PC-3 (cell line): ENCODE measurements at regions not wholly inside any gene's neighbourhood (a gene's known extent, or its start where the extent isn't known, plus 50 kb on each side); places are given as distances from the start of the nearest gene placed in this dataset.

ENCODE experiments used
- ATAC-seq: fragments of 200-7000 bp; cut with Tn5 transposase; 2 replicates; pipeline ENCODE4 v1.9.1; 2020; ENCODE audit warnings: mild to moderate bottlenecking, moderate library complexity
- BruUV-seq: library from RNA; stranded (reverse); fragments of 400-500 nt; replicated peaks from 2 replicates; lab custom pipeline; 2021; lab: Mats Ljungman, UMichigan
- CTCF ChIA-PET: fragments of 300-600 bp; sonication (Branson Sonifier 250); formaldehyde crosslinking; loops from one replicate; lab custom pipeline; 2022; ENCODE audit warnings: antibody characterized with exemption; lab: Charles Lee
- POLR2A ChIA-PET: fragments of 300-600 bp; sonication (Branson Sonifier 250); formaldehyde crosslinking; loops from one replicate; lab custom pipeline; 2022; ENCODE audit warnings: antibody characterized with exemption; ENCODE audit not compliant: unreplicated experiment; lab: Charles Lee
- DNase-seq: peaks from one replicate; pipeline ENCODE4 v3.0.0-alpha.2; 2015
- H2AFZ ChIP-seq: fragments of 300-600 bp; sonication (generic); 2 replicates; pipeline ENCODE4 v1.6.0; 2016; ENCODE audit warnings: antibody characterized with exemption, low read length
- H3F3A ChIP-seq: fragments of 300-600 bp; sonication (generic); one replicate; pipeline ENCODE4 v1.6.0; 2017; ENCODE audit warnings: antibody characterized with exemption, low read length, control low read depth, mild to moderate bottlenecking; ENCODE audit not compliant: unreplicated experiment
- H3K27ac ChIP-seq: fragments of 300-600 bp; sonication (generic); 2 replicates; pipeline ENCODE4 v1.5.1; 2016; ENCODE audit warnings: mild to moderate bottlenecking, low read length
- H3K27me3 ChIP-seq: fragments of 300-600 bp; sonication (generic); 2 replicates; pipeline ENCODE4 v1.6.1; 2016; ENCODE audit warnings: low read length, mixed read lengths
- H3K36me3 ChIP-seq: fragments of 300-600 bp; sonication (generic); 2 replicates; pipeline ENCODE4 v1.6.1; 2016; ENCODE audit warnings: low read depth, mixed run types, low read length, mixed read lengths
- H3K4me1 ChIP-seq: fragments of 300-600 bp; sonication (generic); 2 replicates; pipeline ENCODE4 v1.5.1; 2016; ENCODE audit warnings: low read length; ENCODE audit not compliant: insufficient read depth
- H3K4me2 ChIP-seq: fragments of 300-600 bp; sonication (generic); 2 replicates; pipeline ENCODE4 v1.6.0; 2016; ENCODE audit warnings: low read length
- H3K4me3 ChIP-seq: fragments of 300-600 bp; sonication (generic); 2 replicates; pipeline ENCODE4 v1.5.1; 2016; ENCODE audit warnings: mild to moderate bottlenecking, low read length, mixed read lengths
- H3K79me2 ChIP-seq: fragments of 300-600 bp; sonication (generic); 2 replicates; pipeline ENCODE4 v1.6.1; 2017; ENCODE audit warnings: low read length, mixed read lengths
- H3K9ac ChIP-seq: fragments of 300-600 bp; sonication (generic); 2 replicates; pipeline ENCODE4 v1.6.0; 2016; ENCODE audit warnings: mild to moderate bottlenecking, low read length
- H3K9me2 ChIP-seq: fragments of 300-600 bp; sonication (generic); replicated peaks from 2 replicates; pipeline ENCODE4 v1.6.1; 2016; ENCODE audit warnings: mixed run types, low read length, mixed read lengths
- H3K9me3 ChIP-seq: fragments of 300-600 bp; sonication (generic); 2 replicates; pipeline ENCODE4 v1.6.1; 2016; ENCODE audit warnings: low read length, mixed read lengths
- H4K20me1 ChIP-seq: fragments of 300-600 bp; sonication (generic); 2 replicates; pipeline ENCODE4 v1.6.1; 2016; ENCODE audit warnings: low read length, mixed read lengths
- CTCF ChIP-seq: fragments of 300-600 bp; sonication (generic); conservative IDR thresholded peaks from 2 replicates; pipeline ENCODE4 v1.5.1; 2017; ENCODE audit warnings: antibody characterized with exemption, low read depth, mild to moderate bottlenecking, low read length
- EZH2 ChIP-seq: fragments of 300-600 bp; sonication (generic); IDR thresholded peaks from one replicate; pipeline ENCODE4 v1.6.1; 2017; ENCODE audit warnings: antibody characterized with exemption, mild to moderate bottlenecking, low read length; ENCODE audit not compliant: unreplicated experiment
- EZH2phosphoT487 ChIP-seq: fragments of 300-600 bp; sonication (generic); IDR thresholded peaks from 2 replicates; pipeline ENCODE4 v1.6.1; 2018; ENCODE audit warnings: mild to moderate bottlenecking, antibody characterized with exemption, low read length, borderline replicate concordance
- intact Hi-C: fragments of 100-400 bp; cut with micrococcal nuclease; formaldehyde crosslinking; loops from 2 replicates; pipeline ENCODE4 v1.9.0; 2023

GRCh38 chr2:38174646-38175423 lies 98.9 kb upstream of the CYP1B1 start:
- H3K9me2 ChIP-seq: no peaks in the 10 kb centered on the region
- H3K4me2 ChIP-seq: no peak overlapping the region
- H2AFZ ChIP-seq: no peak overlapping the region
- no peak for ATAC-seq
- H3F3A ChIP-seq: no peaks in the 10 kb centered on the region
- ChIA-PET POLR2A (no interaction called here), CTCF (no interaction called here)
- no peak overlapping the region for H3K27ac ChIP-seq
- H3K4me3 ChIP-seq: no peak overlapping the region
- H3K9ac ChIP-seq: no peak overlapping the region
- H3K9me3 ChIP-seq: no peaks in the 10 kb centered on the region
- H3K36me3 ChIP-seq: no peaks in the 10 kb centered on the region
- intact Hi-C loops: no loop called here
- no peaks in the 10 kb centered on the region for H4K20me1 ChIP-seq
- no peaks in the 10 kb centered on the region for H3K27me3 ChIP-seq
- no peaks in the 10 kb centered on the region for H3K79me2 ChIP-seq
- no peak for DNase-seq
- H3K4me1 ChIP-seq: no peaks in the 10 kb centered on the region
- BruUV-seq: no TSS peak
- TF ChIP-seq CTCF: no peak
- no peak for TF ChIP-seq EZH2
- TF ChIP-seq EZH2phosphoT487: no peak

- no peak overlapping the region for H3K27ac ChIP-seq
- intact Hi-C loops: no loop called here
- no peak overlapping the region for H3K9ac ChIP-seq
- H3K4me1 ChIP-seq: no peaks in the 10 kb centered on the region
- ATAC-seq (no peak), DNase-seq (no peak)
- ChIA-PET POLR2A (no interaction called here), CTCF (no interaction called here)
- TF ChIP-seq EZH2phosphoT487 (no peak), EZH2 (no peak), CTCF (no peak)
- no peaks in the 10 kb centered on the region for H3F3A ChIP-seq
- H3K9me3 ChIP-seq: no peaks in the 10 kb centered on the region
- no peak overlapping the region for H3K4me2 ChIP-seq
- H3K36me3 ChIP-seq: no peaks in the 10 kb centered on the region
- no peak overlapping the region for H3K4me3 ChIP-seq
- no TSS peak for BruUV-seq
- no peaks in the 10 kb centered on the region for H3K79me2 ChIP-seq
- H3K27me3 ChIP-seq: no peaks in the 10 kb centered on the region
- H3K9me2 ChIP-seq: no peaks in the 10 kb centered on the region
- no peaks in the 10 kb centered on the region for H4K20me1 ChIP-seq
- H2AFZ ChIP-seq: no peak overlapping the region
These were observed 98.2 kb upstream of the CYP1B1 start for GRCh38 chr2:38174131-38174530.

GRCh38 chr2:38173683-38174082 lies 97.7 kb upstream of the CYP1B1 start:
- Histone ChIP-seq H3K4me2 (no peak overlapping the region), H3K27me3 (no peaks in the 10 kb centered on the region), H3K4me1 (no peaks in the 10 kb centered on the region), H3K36me3 (no peaks in the 10 kb centered on the region), H3K9me2 (no peaks in the 10 kb centered on the region), H2AFZ (no peak overlapping the region), H3F3A (no peaks in the 10 kb centered on the region), H3K9me3 (no peaks in the 10 kb centered on the region), H3K79me2 (no peaks in the 10 kb centered on the region), H3K27ac (no peak overlapping the region), H4K20me1 (no peaks in the 10 kb centered on the region), H3K9ac (no peak overlapping the region), H3K4me3 (no peak overlapping the region)
- TF ChIP-seq EZH2phosphoT487: no peak
- ChIA-PET POLR2A (no interaction called here), CTCF (no interaction called here)
- BruUV-seq: no TSS peak
- no peak for DNase-seq
- no peak for ATAC-seq
- intact Hi-C loops: no loop called here
